ENCODE measurements at regions not wholly inside any gene's neighbourhood (a gene's known extent, or its start where the extent isn't known, plus 50 kb on each side); places are given as distances from the start of the nearest gene placed in this dataset.

DNA sequence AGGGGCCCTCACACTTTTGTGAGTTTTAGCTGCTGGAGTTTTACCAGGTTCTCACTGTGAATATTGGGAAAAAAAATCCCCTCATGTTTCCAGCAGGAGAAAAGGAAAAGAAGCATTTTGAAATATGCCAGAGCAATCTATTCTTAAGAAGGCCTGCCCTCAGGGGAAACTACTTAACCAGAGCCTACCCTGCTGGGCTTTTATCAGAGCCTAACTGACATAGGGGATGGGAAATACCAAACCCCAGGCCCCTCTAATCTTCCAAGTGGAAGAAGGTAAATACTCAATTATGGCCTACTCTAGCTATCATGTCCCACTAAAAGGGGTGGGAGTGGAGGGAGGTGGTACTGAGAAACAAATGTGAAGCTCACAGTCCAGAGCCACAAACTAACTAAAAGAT is 68.7 kb upstream of the NMNAT3 start:
- Histone ChIP-seq H3K9me3 (no peaks in the 10 kb centered on the region), H3K27me3 (no peaks in the 10 kb centered on the region), H3K36me3 (no peaks in the 10 kb centered on the region), H3K9ac (ENCODE audit: low read depth in 2 of 2, low read length in 2 of 2) (no peak overlapping the region), H3K4me3 (no peak overlapping the region), H3K27ac (no peak overlapping the region), H3K4me1 (no peaks in the 10 kb centered on the region)
- intact Hi-C loops (cut with DNase I): no loop called here
- DNase-seq: no peak
- TF ChIP-seq CTCF (IDR thresholded peaks at IDR 0.05): no peak

DNA sequence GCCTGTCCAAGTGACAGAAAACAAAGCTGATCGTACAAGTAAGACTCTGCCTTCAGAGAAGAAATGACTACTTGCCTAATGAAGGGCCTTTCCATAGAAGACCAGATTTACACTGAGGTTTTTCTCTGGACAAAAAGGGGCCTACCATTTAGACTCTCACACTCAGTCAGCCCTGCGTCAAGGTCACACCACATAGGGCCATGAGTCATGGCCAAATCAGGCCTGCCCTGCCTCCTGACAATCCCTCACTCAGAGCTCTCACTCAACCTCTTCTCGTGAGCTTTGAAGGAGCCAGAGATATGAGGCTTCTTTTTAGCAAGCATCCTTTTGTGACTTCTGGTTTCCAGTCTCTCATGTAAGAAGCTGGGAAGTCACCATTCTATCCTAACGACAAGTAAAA is 68.1 kb upstream of the NMNAT3 start:
- H3K27ac ChIP-seq: no peak overlapping the region
- intact Hi-C loops (cut with DNase I): no loop called here
- no peaks in the 10 kb centered on the region for H3K27me3 ChIP-seq
- H3K9me3 ChIP-seq: no peaks in the 10 kb centered on the region
- no peak overlapping the region for H3K9ac ChIP-seq (ENCODE audit: low read depth in 2 of 2, low read length in 2 of 2)
- H3K4me1 ChIP-seq: no peaks in the 10 kb centered on the region
- no peak for TF ChIP-seq CTCF (IDR thresholded peaks at IDR 0.05)
- H3K4me3 ChIP-seq: no peak overlapping the region
- DNase-seq: no peak
- H3K36me3 ChIP-seq: no peaks in the 10 kb centered on the region

- H3K27me3 ChIP-seq: no peaks in the 10 kb centered on the region
- H3K4me3 ChIP-seq: no peak overlapping the region
- intact Hi-C loops (cut with DNase I): no loop called here
- no peaks in the 10 kb centered on the region for H3K9me3 ChIP-seq
- no peaks in the 10 kb centered on the region for H3K36me3 ChIP-seq
- DNase-seq: no peak
- no peak overlapping the region for H3K9ac ChIP-seq (ENCODE audit: low read depth in 2 of 2, low read length in 2 of 2)
- no peaks in the 10 kb centered on the region for H3K4me1 ChIP-seq
- H3K27ac ChIP-seq: no peak overlapping the region
- TF ChIP-seq CTCF (IDR thresholded peaks at IDR 0.05): no peak
Observed at GRCh38 chr3:139738697-139739096, 60.9 kb upstream of the NMNAT3 start.

DNA sequence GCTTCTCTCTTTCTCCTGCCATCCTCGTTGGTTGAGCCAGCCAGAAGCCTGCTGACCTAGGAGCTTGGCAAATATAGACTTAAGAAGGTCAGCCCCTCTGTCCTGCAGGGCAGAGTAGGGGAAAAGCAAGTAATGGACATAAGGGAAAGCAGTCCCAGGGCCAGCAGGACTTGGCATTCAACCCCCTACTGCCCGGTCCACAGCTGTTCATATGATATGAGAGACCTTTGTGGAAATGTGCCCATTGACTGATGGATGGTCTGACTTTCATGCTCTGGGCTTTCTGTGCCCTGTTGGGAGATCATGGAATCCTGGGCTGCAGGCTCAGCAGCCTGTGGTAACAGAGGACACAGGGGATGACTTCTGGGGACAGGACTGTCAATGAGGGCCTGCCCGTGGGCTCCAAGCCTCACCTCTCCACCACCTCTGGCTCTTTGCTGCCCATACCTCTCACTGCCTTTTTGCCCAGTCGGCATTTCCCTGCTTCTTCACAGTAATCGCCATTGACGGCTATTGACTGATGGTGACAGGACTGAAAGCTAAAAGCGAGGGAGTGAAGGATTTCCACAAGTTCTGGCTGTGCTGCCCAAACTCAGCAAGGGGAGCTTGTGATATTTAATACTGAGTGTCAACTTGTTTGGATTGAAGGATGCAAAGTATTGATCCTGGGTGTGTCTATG is 60.0 kb upstream of the NMNAT3 start:
- no peaks in the 10 kb centered on the region for H3K9me3 ChIP-seq
- H3K27me3 ChIP-seq: no peaks in the 10 kb centered on the region
- DNase-seq: no peak
- H3K9ac ChIP-seq (ENCODE audit: low read depth in 2 of 2, low read length in 2 of 2): no peak overlapping the region
- intact Hi-C loops (cut with DNase I): no loop called here
- no peak overlapping the region for H3K4me3 ChIP-seq
- no peaks in the 10 kb centered on the region for H3K36me3 ChIP-seq
- no peaks in the 10 kb centered on the region for H3K4me1 ChIP-seq
- no peak for TF ChIP-seq CTCF (IDR thresholded peaks at IDR 0.05)
- H3K27ac ChIP-seq: no peak overlapping the region

DNA sequence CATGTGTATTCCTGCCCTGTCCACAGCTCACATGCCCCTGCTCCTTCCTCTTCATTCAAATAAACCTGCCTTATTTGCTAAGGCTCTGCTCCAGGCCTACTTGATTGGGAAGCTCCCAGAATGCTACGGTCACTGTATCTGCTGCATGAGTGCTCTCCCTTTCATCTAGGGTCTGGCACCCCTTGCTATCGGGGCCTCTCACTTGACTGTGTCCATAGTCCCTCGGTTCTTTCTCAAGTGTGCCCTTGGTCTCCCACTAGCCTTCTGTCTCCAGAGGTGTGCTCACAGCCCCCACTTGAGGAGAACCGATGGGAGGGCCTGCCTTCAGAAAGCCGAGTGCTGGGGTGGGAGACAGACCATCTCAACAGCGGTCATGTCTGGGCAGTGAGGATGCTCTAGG is 57.4 kb upstream of the NMNAT3 start:
- no peak overlapping the region for H3K27ac ChIP-seq
- H3K9ac ChIP-seq (ENCODE audit: low read depth in 2 of 2, low read length in 2 of 2): no peak overlapping the region
- no peaks in the 10 kb centered on the region for H3K4me1 ChIP-seq
- no peaks in the 10 kb centered on the region for H3K9me3 ChIP-seq
- DNase-seq: no peak
- intact Hi-C loops (cut with DNase I): no loop called here
- no peak for TF ChIP-seq CTCF (IDR thresholded peaks at IDR 0.05)
- no peaks in the 10 kb centered on the region for H3K36me3 ChIP-seq
- H3K4me3 ChIP-seq: no peak overlapping the region
- H3K27me3 ChIP-seq: no peaks in the 10 kb centered on the region

All from colonic mucosa (tissue), 4 donors.